ENCODE measurements at regions not wholly inside any gene's neighbourhood (a gene's known extent, or its start where the extent isn't known, plus 50 kb on each side); places are given as distances from the start of the nearest gene placed in this dataset.
"Not testable (repeated sequence)": the region's sequence is repeated elsewhere in the genome, so short reads cannot be mapped to it uniquely, and the experiment has no call there.

GRCh38 chr2:56816666-56817065 is 632.9 kb downstream of the CCDC85A start:
- DNase-seq, result no peak

- DNase-seq, result no peak
Measured at GRCh38 chr2:56831780-56832179, 648.0 kb downstream of the CCDC85A start.

DNA sequence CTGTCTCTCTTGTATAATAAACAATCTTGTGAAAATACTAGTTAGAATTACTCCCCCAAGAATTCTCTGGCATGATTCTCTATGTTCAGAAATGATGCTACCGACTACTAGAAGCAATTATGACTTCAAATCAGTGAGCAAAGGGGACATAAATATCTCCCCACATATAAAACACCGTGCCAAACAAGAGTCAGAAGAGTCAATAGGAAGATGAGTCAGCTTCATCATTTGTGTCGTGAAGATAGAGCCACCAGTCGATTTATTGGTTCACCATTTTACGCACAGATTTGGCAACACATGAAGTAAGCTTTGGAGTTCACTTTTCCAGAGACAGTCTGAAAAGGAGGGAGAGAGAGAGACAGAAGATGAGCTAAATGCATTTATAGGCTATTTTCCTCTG is 650.9 kb downstream of the CCDC85A start:
- DNase-seq, result no peak

- not testable (repeated sequence) for DNase-seq
Measured at GRCh38 chr2:56840009-56840408, 656.2 kb downstream of the CCDC85A start.

DNA sequence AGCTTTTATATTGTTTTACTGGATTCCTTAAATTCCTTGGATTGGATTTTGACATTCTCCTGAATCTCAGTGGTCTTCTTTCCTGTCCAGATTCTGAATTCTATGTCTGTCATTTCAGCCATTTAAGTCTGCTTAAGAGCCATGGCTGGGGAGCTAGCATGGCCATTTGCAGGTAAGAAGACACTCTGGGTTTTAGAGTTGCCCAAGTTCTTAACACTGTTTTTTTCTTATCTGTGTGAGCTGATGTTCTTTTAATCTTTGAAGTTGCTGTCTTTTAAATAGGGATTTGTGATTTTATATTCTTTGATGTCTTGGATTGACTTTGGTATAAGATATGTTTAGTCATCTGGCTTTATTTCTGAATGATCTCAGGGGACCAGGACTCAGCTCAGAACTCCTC is 677.2 kb downstream of the CCDC85A start:
- no peak for DNase-seq

DNA sequence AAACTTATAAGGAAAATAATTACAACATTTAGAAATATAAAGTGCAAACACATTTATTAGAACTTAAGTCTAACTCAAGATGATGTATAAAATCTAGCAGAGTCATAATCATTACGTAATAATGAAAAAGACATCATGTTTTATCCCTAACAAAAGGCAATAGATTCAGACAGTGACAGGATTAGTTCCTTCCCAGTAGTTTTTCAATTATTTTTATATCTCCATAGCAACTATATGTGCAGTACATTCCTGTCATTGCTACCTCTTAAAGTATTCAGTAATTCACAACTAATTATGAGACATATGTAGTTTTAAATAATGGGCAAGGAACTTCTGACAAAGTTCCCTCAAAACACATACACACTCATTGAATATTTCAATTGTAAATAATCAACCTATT is 687.9 kb downstream of the CCDC85A start:
- DNase-seq, result no peak

DNA sequence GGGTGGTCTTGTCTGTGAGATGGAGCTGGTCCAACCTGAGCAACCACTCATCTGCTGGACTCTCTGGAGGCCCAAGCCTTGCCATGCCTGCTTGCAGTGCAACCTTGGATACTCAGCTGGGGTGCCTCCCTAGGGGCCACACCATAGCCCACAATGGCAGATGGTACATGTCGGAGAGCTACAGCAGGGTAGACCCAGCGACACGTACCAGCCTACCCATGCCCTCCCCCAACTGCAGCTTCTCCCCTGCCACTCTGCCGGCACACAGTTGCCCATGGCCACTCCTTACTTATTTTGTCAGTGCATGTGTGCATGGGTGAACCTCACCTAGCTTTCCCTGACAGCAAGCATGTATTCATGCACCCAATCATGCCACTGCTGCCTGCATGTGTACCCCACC is 690.9 kb downstream of the CCDC85A start:
- no peak for DNase-seq

DNA sequence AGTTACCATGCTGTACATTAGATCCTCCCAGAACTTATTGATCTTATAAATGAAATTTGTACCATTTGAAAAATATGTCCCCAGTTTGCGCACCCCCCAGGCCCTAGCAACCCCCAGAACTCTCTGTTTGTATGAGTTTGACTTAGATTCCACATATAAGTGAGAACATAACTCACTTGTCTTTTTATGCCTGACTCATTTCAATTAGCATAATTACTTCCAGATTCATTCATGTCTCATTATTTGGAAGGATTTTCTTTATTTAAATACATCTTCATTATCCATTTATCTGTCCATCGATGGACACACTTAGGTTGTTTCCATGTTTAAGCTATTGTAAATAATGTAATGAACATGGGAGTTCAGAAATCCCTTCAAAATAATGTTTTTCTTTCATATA is 705.9 kb downstream of the CCDC85A start:
- DNase-seq, result no peak

DNA sequence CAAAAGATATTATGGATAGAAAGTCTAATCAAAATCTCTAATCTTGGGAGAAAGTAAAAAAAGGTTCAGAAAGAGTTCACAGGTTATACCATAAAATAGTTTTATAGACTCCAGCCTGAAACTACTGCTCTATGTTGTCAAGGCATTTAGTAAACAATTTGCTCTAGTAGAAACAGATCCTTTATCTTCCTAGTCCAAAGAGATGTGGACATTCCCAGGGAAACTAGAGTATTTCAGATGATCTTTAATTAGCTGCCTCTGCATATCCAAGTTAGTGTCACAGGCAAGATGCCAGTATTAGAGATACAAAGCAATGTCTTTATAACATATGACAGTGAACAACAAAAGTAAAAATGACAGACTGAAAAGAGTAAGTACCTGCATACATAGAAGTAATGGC is 708.6 kb downstream of the CCDC85A start:
- DNase-seq, result no peak

DNA sequence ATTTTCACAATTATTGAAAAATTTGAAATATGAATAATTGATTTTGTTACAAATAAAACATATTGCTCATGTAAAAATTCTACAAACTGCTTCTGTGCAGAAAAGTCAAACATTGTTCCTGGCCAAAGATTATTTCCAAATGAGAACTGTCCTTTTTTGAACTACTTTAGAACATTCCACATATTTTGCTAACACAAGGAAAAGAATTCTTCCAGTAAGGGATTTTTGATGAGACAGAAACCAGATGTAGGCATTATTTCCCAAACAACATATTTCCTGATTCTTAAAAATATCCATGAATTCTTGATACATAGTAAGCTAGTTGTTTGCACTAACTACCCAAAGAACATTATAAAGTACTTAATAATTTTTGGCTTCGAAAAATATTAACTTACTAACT is 715.2 kb downstream of the CCDC85A start:
- DNase-seq, result no peak

DNA sequence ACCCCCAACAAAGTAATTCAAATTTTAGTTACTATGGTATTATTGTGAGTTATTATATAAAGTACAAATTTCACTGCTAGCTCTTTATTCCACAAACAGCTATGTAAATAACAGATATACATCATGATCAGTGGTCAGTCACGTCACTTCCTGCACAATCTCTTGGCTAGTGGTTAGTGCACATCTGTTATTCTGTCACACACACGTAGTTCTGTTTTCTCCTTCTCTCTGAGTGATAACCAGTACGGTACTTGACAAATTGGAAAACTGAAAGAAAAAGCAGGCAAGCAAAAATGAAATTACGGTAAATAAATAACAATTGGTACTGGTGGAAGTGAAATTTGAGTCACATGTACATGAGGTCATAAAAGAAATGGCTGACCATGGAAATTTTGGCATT is 728.7 kb downstream of the CCDC85A start:
- no peak for DNase-seq

GRCh38 chr2:56918790-56919189 is 735.0 kb downstream of the CCDC85A start:
- DNase-seq, result no peak

DNA sequence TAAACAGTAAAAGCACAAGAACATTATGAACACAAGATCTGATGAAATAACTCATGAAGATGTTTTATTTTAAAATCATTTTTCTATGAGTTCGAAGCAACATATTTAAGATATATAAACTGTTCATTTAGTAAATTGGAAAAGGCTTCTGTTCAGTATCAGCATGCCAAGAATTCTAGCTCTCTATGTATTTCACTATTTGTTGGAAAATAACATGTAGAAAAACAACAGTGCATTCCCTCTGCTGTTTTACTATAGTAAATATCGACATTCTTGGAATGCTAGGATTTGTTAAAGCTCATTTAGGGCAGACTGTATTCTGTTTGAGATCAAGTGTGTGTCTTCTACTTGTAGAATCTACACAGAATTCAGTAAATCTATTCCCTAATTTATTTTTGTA is 750.2 kb downstream of the CCDC85A start:
- DNase-seq, result no peak

- DNase-seq, result no peak
Measured at GRCh38 chr2:56934866-56935265, 751.1 kb downstream of the CCDC85A start.

- DNase-seq, result no peak
Measured at GRCh38 chr2:56940054-56940453, 756.3 kb downstream of the CCDC85A start.

GRCh38 chr2:56952871-56953270 is 769.1 kb downstream of the CCDC85A start:
- DNase-seq, result no peak

- no peak for DNase-seq
Measured at GRCh38 chr2:56960581-56960980, 776.8 kb downstream of the CCDC85A start.

DNA sequence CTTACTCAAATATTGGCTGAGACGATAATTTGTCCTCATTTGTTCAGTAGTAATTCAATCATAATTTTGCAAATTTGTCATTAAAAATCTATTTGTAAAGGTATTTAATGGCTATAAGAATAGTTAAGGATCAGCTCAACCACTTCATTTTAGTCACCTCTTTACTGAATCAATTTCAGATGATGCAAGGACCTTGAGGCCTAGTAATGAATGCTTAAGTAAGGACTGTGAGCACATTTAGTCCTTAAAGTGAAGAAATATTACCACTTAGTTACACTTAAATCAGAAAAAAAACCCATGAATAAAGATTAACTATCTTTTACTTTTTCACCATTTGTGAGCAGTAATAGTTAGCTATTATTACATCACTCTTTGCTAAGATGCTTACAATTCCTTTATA is 778.9 kb downstream of the CCDC85A start:
- DNase-seq, result no peak

DNA sequence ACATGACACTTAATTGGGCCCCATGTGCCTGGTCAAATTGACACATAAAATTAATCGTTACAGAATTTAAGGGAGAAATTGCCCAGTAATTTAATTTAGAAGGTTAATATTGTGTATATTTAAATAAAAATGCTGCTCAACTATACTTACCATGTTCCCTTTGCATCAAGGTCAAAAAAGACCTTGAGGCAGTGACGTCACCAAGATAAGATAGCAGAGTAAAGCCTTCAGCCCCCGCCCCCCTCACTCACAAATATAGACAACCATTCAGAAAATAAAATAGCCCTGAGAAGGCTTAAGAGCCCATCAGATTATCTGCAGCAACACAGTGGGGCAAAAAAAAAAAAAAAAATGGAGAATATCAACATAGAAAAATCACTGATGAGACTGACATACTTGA is 785.7 kb downstream of the CCDC85A start:
- DNase-seq, result no peak

GRCh38 chr2:56971383-56971974 is 787.7 kb downstream of the CCDC85A start:
- no peak for DNase-seq

DNA sequence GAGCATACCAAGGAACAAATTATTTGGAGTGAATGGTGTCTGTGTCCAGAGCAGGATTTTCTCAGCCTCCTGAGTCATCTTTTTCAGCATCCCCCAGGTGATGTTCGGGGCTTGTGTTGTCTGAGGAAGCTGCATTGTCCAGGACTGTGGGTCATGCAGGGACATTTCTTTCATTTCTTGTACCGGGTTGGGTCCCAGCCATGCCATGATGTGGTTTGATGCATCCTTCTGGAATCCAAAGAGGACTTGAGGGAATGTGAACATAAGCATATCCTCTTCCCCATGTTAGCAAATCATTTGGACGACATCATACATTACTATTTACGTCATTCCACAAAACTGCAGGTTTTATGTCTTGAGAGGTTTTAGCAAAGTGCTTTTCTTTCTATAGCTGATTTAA is 797.8 kb downstream of the CCDC85A start:
- DNase-seq, result no peak

DNA sequence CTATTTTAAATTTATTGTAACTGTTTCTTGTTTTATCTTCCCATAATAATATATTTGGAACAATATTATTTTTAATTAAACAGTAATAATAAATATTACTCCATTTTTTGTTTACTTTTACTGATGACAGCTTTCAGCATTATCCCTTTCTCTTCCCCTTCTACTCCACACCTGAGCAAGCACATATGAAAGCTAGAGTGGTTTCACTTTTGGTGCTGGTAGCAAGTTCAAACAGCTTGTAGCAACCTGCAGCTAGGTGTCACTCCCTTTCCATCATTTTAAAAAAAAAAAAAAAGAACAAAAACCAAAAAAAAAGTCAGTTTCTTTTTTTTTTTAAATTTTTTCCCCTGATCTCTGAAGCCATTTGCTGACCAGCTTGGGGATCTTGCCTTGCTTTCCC is 801.8 kb downstream of the CCDC85A start:
- DNase-seq, result no peak

GRCh38 chr2:57022496-57022895 is 838.7 kb downstream of the CCDC85A start:
- DNase-seq, result no peak

DNA sequence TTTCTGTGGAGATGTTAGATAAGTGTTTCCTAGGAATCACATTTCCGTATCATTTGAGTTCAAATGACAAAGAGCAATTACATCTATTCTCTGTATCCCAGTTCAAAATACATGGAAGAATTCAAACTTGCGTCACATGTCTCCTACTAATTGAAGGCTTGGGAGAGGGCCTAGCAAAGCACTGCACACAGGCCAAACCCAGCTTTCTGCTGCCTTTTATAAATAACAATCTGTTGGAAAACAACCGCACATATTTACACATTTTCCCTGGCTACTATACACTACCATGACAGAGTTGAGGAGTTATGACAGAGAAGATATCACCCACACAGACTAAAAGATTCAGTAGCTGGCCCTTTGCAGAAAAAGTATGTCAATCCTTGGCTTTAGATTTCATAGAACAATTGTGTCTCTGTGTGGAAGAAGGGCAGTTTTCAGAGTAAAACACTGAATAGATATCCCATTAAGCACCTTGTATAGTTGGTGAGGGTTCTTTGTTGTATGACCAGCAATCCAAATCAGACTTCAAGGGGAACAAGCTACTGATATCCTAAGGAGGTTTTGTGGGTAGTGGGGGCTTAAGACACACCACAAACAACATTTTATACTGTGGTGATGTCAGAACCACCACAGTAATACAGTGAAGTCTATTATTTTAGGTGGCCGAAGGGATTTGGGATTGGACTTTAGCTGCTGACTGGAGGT is 861.3 kb downstream of the CCDC85A start:
- no peak for DNase-seq

DNA sequence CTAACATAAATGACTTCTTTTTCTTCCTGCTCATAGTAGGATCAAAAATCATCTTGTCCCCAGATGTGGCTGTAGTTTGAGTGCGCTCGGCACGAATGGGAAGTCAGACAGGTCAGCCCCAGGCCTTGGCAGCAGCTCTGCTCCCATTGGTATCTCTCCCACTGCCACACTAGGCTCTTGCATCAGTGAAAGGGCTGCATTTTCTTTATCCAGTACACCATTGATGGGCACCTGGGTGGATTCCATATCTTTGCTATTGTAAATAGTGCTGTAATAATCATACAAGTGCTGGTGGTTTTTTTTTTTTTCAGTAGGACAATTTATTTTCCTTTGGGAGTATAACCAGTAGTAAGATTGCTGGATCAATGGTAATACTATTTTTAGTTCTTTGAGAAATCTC is 865.5 kb downstream of the CCDC85A start:
- DNase-seq, result no peak
